SU-DHL-6 (cell line): ENCODE measurements at regions not wholly inside any gene's neighbourhood (a gene's known extent, or its start where the extent isn't known, plus 50 kb on each side); places are given as distances from the start of the nearest gene placed in this dataset.
"Not testable (repeated sequence)": the region's sequence is repeated elsewhere in the genome, so short reads cannot be mapped to it uniquely, and the experiment has no call there.

Experiments used
- H2AFZ ChIP-seq: fragments of 200-600 bp; sonication (generic); 2 replicates; pipeline ENCODE4 v1.6.1; 2014; ENCODE audit warnings: low read depth, mild to moderate bottlenecking, moderate library complexity, mixed read lengths, antibody characterized with exemption, low read length; ENCODE audit not compliant: severe bottlenecking
- H3F3A ChIP-seq: fragments of 200-600 bp; shearing (Covaris generic); 2 replicates; pipeline ENCODE4 v1.6.0; 2016; ENCODE audit warnings: antibody characterized with exemption, mild to moderate bottlenecking; ENCODE audit not compliant: insufficient read depth
- H3K27ac ChIP-seq: fragments of 200-600 bp; sonication (generic); 2 replicates; pipeline ENCODE4 v1.5.1; 2016; ENCODE audit warnings: low read depth, mild to moderate bottlenecking, low read length, moderate library complexity, mixed read lengths
- H3K27me3 ChIP-seq: fragments of 200-600 bp; sonication (generic), shearing (Covaris generic); 2 replicates; pipeline ENCODE4 v1.6.0; 2014; ENCODE audit warnings: mild to moderate bottlenecking, low read length
- H3K36me3 ChIP-seq: fragments of 200-600 bp; sonication (generic); 2 replicates; pipeline ENCODE4 v1.6.1; 2014; ENCODE audit warnings: mild to moderate bottlenecking, low read length, mixed read lengths
- H3K4me2 ChIP-seq: fragments of 300-600, 200-600 bp; shearing (Covaris generic), sonication (generic); 2 replicates; pipeline ENCODE4 v1.6.0; 2014; ENCODE audit warnings: low read length, low read depth, mild to moderate bottlenecking; ENCODE audit not compliant: poor library complexity, severe bottlenecking
- H3K4me3 ChIP-seq: fragments of 200-600 bp; sonication (generic); 2 replicates; pipeline ENCODE4 v1.5.1; 2014; ENCODE audit warnings: antibody characterized with exemption, low read length, mild to moderate bottlenecking, mixed read lengths; ENCODE audit not compliant: insufficient read depth, poor library complexity, severe bottlenecking
- H3K79me2 ChIP-seq: fragments of 200-600 bp; sonication (generic); 2 replicates; pipeline ENCODE4 v1.6.1; 2014; ENCODE audit warnings: mild to moderate bottlenecking, low read length, moderate library complexity; ENCODE audit not compliant: insufficient read depth
- H3K9ac ChIP-seq: fragments of 200-600 bp; sonication (generic); 2 replicates; pipeline ENCODE4 v1.7.0; 2014; ENCODE audit warnings: mild to moderate bottlenecking, low read length
- H3K9me2 ChIP-seq: fragments of 200-600 bp; sonication (generic); replicated peaks from 2 replicates; pipeline ENCODE4 v1.6.1; 2014; ENCODE audit warnings: low read length; ENCODE audit not compliant: insufficient read depth
- H3K9me3 ChIP-seq: fragments of 200-600 bp; sonication (generic); 2 replicates; pipeline ENCODE4 v1.6.1; 2014; ENCODE audit warnings: low read length, mixed read lengths; ENCODE audit not compliant: insufficient read depth
- H4K20me1 ChIP-seq: fragments of 200-600 bp; sonication (generic); 2 replicates; pipeline ENCODE4 v1.6.1; 2014; ENCODE audit warnings: low read depth, mild to moderate bottlenecking, antibody characterized with exemption, low read length, moderate library complexity, mixed read lengths
- EZH2phosphoT487 ChIP-seq: fragments of 200-600 bp; sonication (generic), shearing (Covaris generic); conservative IDR thresholded peaks from 2 replicates; pipeline ENCODE4 v1.6.1; 2018; ENCODE audit warnings: mild to moderate bottlenecking, antibody characterized with exemption, low read length, moderate library complexity, mixed read lengths
- TF ChIP-seq, protein P1 (sequence below): fragments of 200-600 bp; sonication (generic); IDR thresholded peaks from one replicate; pipeline ENCODE4 v1.5.1; 2017; ENCODE audit warnings: antibody characterized with exemption, mild to moderate bottlenecking, low read length, moderate library complexity; ENCODE audit not compliant: insufficient read depth, poor library complexity, severe bottlenecking

DNA sequence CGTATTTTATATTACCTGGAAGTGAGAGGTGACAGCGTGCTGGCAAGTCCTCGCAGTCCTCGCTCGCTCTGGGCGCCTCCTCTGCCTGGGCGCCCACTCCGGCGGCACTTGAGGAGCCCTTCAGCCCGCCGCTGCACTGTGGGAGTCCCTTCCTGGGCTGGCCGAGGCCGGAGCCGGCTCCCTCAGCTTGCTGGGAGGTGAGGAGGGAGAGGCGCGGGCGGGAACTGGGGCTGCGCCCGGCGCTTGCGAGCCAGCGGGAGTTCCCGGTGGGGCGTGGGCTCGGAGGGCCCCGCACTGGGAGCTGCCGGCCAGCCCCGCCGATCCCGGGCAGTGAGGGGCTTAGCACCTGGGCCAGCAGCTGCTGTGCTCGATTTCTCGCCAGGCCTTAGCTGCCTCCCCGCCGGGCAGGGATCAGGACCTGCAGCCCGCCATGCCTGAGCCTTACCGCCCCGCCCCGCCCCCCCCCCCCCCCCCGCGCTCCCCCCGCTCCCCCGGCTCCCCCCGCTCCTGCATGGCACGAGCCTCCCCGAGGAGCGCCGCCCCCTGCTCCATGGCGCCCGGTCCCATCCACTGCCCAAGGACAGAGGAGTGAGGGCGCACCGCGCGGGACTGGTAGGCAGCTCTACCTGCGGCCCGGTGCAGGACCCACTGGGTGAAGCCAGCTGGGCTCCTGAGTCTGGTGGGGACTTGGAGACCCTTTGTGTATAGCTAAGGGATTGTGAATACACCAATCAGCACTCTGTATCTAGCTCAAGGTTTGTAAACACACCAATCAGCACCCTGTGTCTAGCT, 298.9 kb upstream of the MAGEB16 start:
- no peaks in the 10 kb centered on the region for H4K20me1 ChIP-seq
- H3K4me2 ChIP-seq: no peak overlapping the region
- no peak overlapping the region for H2AFZ ChIP-seq
- H3K9me3 ChIP-seq: no peaks in the 10 kb centered on the region
- no peak overlapping the region for H3K9ac ChIP-seq
- no peaks in the 10 kb centered on the region for H3K79me2 ChIP-seq
- no peaks in the 10 kb centered on the region for H3K9me2 ChIP-seq
- H3K36me3 ChIP-seq: no peaks in the 10 kb centered on the region
- H3K4me3 ChIP-seq: no peak overlapping the region
- no peak overlapping the region for H3K27ac ChIP-seq
- TF ChIP-seq, protein P1, sequence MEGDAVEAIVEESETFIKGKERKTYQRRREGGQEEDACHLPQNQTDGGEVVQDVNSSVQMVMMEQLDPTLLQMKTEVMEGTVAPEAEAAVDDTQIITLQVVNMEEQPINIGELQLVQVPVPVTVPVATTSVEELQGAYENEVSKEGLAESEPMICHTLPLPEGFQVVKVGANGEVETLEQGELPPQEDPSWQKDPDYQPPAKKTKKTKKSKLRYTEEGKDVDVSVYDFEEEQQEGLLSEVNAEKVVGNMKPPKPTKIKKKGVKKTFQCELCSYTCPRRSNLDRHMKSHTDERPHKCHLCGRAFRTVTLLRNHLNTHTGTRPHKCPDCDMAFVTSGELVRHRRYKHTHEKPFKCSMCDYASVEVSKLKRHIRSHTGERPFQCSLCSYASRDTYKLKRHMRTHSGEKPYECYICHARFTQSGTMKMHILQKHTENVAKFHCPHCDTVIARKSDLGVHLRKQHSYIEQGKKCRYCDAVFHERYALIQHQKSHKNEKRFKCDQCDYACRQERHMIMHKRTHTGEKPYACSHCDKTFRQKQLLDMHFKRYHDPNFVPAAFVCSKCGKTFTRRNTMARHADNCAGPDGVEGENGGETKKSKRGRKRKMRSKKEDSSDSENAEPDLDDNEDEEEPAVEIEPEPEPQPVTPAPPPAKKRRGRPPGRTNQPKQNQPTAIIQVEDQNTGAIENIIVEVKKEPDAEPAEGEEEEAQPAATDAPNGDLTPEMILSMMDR: no peak
- no peak for TF ChIP-seq EZH2phosphoT487
- H3F3A ChIP-seq: no peaks in the 10 kb centered on the region
- H3K27me3 ChIP-seq: no peaks in the 10 kb centered on the region

DNA sequence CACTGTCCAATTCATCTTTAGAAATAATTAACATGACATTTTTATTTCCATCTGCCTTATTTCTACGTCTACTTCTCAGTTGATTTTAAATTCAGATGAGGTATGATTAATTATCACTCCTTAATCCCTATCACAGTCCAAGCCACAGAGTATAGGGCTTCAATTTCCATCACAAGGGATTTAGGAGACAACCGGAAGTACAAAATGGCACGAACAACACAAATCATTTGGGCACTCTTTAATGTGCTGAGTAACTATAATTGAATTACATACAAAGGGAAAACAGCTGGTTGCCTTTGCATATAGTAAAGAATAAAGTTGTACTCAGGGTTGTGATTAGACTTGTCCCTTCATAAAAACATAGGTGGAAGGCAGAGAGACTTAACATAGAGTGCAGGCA, 290.4 kb upstream of the MAGEB16 start:
- Histone ChIP-seq H3K9me3 (no peaks in the 10 kb centered on the region), H3K9ac (no peak overlapping the region), H2AFZ (no peak overlapping the region), H4K20me1 (no peaks in the 10 kb centered on the region), H3K27ac (no peak overlapping the region), H3K9me2 (no peaks in the 10 kb centered on the region), H3K79me2 (no peaks in the 10 kb centered on the region), H3K36me3 (no peaks in the 10 kb centered on the region), H3F3A (no peaks in the 10 kb centered on the region), H3K4me2 (no peak overlapping the region), H3K27me3 (no peaks in the 10 kb centered on the region), H3K4me3 (no peak overlapping the region)
- TF ChIP-seq EZH2phosphoT487: no peak
- TF ChIP-seq, protein P1: no peak

DNA sequence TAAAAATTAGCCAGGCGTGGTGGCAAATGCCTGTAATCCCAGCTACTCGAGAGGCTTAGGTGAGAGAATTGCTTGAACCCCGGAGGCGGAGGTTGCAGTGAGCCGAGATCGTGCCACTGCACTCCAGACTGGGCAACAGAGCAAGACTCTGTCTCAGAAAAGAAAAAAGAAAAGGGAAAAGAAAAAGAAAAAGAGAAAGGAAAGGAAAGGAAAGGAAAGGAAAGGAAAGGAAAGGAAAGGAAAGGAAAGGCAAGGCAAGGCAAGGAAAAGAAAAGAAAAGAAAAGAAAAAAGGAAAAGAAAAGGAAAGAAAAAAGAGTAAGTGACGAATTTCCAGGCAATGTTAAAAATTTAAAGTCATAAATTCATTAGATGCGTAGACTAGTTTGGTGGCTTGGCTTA, 250.1 kb upstream of the MAGEB16 start:
- not testable (repeated sequence) for H3K27me3 ChIP-seq, H2AFZ ChIP-seq, H3K9me3 ChIP-seq, H3K36me3 ChIP-seq, H4K20me1 ChIP-seq, H3K4me3 ChIP-seq, H3K79me2 ChIP-seq, H3K9me2 ChIP-seq, H3K4me2 ChIP-seq, H3K9ac ChIP-seq, H3F3A ChIP-seq, H3K27ac ChIP-seq

DNA sequence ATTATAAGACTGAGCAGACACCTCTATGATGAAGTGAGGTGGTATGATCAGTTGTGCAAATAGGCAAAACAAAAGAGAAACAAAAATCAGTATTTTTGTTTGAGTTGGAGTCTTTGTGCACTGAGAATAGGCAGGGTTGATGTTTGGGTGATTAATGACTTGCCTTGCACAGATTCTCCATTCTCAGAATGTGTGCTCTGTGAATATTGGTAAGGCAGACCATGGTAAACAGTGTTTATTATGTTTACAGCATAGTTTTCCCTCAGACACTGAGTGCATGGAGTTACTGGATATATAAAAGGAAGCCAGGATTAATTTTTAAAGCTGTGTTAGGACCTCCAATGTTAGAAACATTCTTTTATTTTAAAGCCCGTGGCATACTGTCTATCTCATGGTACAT, 240.2 kb upstream of the MAGEB16 start:
- no peak overlapping the region for H3K9ac ChIP-seq
- no peak overlapping the region for H3K4me3 ChIP-seq
- no peak overlapping the region for H3K27ac ChIP-seq
- H4K20me1 ChIP-seq: no peaks in the 10 kb centered on the region
- no peak overlapping the region for H2AFZ ChIP-seq
- no peaks in the 10 kb centered on the region for H3K27me3 ChIP-seq
- H3K36me3 ChIP-seq: no peaks in the 10 kb centered on the region
- no peak for TF ChIP-seq EZH2phosphoT487
- TF ChIP-seq, protein P1: no peak
- H3K9me3 ChIP-seq: no peaks in the 10 kb centered on the region
- H3K4me2 ChIP-seq: no peak overlapping the region
- no peaks in the 10 kb centered on the region for H3K9me2 ChIP-seq
- no peaks in the 10 kb centered on the region for H3K79me2 ChIP-seq
- H3F3A ChIP-seq: no peaks in the 10 kb centered on the region
